HG02870 (cell line): ENCODE measurements at regions not wholly inside any gene's neighbourhood (a gene's known extent, or its start where the extent isn't known, plus 50 kb on each side); places are given as distances from the start of the nearest gene placed in this dataset.

ENCODE experiments used
- ATAC-seq: cut with Tn5 transposase; IDR thresholded peaks from one replicate; pipeline ENCODE4 v1.9.1; 2021; ENCODE audit warnings: mild to moderate bottlenecking, moderate library complexity; ENCODE audit not compliant: unreplicated experiment

- no peak for ATAC-seq
Measured at GRCh38 chr6:155740781-155741399, 285.3 kb upstream of the NOX3 start.

GRCh38 chr6:155738602-155739105 is 283.0 kb upstream of the NOX3 start:
- no peak for ATAC-seq

- ATAC-seq, result no peak
Measured at GRCh38 chr6:155717374-155717773, 261.7 kb upstream of the NOX3 start.

GRCh38 chr6:155710704-155711103 is 255.1 kb upstream of the NOX3 start:
- no peak for ATAC-seq

GRCh38 chr6:155709262-155709661 is 253.6 kb upstream of the NOX3 start:
- ATAC-seq, result no peak

GRCh38 chr6:155708100-155708499 is 252.5 kb upstream of the NOX3 start:
- no peak for ATAC-seq

GRCh38 chr6:155706806-155707205 is 251.2 kb upstream of the NOX3 start:
- no peak for ATAC-seq

- no peak for ATAC-seq
Measured at GRCh38 chr6:155706341-155706740, 250.7 kb upstream of the NOX3 start.

GRCh38 chr6:155701342-155701741 is 245.7 kb upstream of the NOX3 start:
- ATAC-seq, result no peak

- ATAC-seq, result no peak
Measured at GRCh38 chr6:155695495-155695894, 239.9 kb upstream of the NOX3 start.

- ATAC-seq, result no peak
Measured at GRCh38 chr6:155694419-155694790, 238.8 kb upstream of the NOX3 start.

GRCh38 chr6:155693573-155694418 is 238.2 kb upstream of the NOX3 start:
- ATAC-seq, result no peak

- no peak for ATAC-seq
Measured at GRCh38 chr6:155690820-155691219, 235.2 kb upstream of the NOX3 start.

- ATAC-seq, result no peak
Measured at GRCh38 chr6:155687645-155688044, 232.0 kb upstream of the NOX3 start.

GRCh38 chr6:155684416-155685196 is 229.0 kb upstream of the NOX3 start:
- ATAC-seq, result no peak

GRCh38 chr6:155678361-155678760 is 222.7 kb upstream of the NOX3 start:
- ATAC-seq, result no peak

GRCh38 chr6:155676346-155676745 is 220.7 kb upstream of the NOX3 start:
- no peak for ATAC-seq

GRCh38 chr6:155670655-155671054 is 215.0 kb upstream of the NOX3 start:
- ATAC-seq, result no peak

GRCh38 chr6:155660251-155660977 is 204.8 kb upstream of the NOX3 start:
- no peak for ATAC-seq

- ATAC-seq, result no peak
Measured at GRCh38 chr6:155656024-155656423, 200.4 kb upstream of the NOX3 start.

- ATAC-seq, result no peak
Measured at GRCh38 chr6:155654474-155654873, 198.8 kb upstream of the NOX3 start.
